Brain microvascular endothelial cell (primary cell): ENCODE measurements at regions not wholly inside any gene's neighbourhood (a gene's known extent, or its start where the extent isn't known, plus 50 kb on each side); places are given as distances from the start of the nearest gene placed in this dataset.

Experiments
- DNase-seq: peaks from one replicate; pipeline ENCODE4 v3.0.0-alpha.2; 2020
- H3K27ac ChIP-seq: fragments of 250-450 bp; sonication (Bioruptor Pico); 2 replicates; pipeline ENCODE4 v1.5.1; 2020; ENCODE audit warnings: mild to moderate bottlenecking, moderate library complexity
- H3K27me3 ChIP-seq: fragments of 250-450 bp; sonication (Bioruptor Pico); replicated peaks from 2 replicates; pipeline ENCODE4 v1.5.1; 2020; ENCODE audit warnings: mild to moderate bottlenecking
- H3K36me3 ChIP-seq: fragments of 250-450 bp; sonication (Bioruptor Pico); replicated peaks from 2 replicates; pipeline ENCODE4 v1.5.1; 2020; ENCODE audit warnings: mild to moderate bottlenecking
- H3K4me3 ChIP-seq: 2 replicates; pipeline ENCODE4 v1.5.1; 2011; ENCODE audit warnings: low read depth, mild to moderate bottlenecking, control low read depth, low read length, moderate library complexity
- in situ Hi-C: cut with HindIII; loops from 2 replicates; pipeline ENCODE4 v1.10.0; 2017; ENCODE audit warnings: low sequenced_read_pairs, low pct_ligation_motif_present
- TF ChIP-seq, protein P1 (sequence below): IDR thresholded peaks from 2 replicates; pipeline ENCODE4 v1.5.1; 2011; ENCODE audit warnings: low read depth, mild to moderate bottlenecking, moderate library complexity, low read length, control low read depth, inconsistent platforms; ENCODE audit errors: missing control alignments

- in situ Hi-C loops, result no loop called here
- H3K4me3 ChIP-seq, result no peak overlapping the region
- DNase-seq, result no peak
- no peaks in the 10 kb centered on the region for H3K27me3 ChIP-seq
- no peaks in the 10 kb centered on the region for H3K36me3 ChIP-seq
- H3K27ac ChIP-seq, result no peak overlapping the region
- TF ChIP-seq, protein P1, sequence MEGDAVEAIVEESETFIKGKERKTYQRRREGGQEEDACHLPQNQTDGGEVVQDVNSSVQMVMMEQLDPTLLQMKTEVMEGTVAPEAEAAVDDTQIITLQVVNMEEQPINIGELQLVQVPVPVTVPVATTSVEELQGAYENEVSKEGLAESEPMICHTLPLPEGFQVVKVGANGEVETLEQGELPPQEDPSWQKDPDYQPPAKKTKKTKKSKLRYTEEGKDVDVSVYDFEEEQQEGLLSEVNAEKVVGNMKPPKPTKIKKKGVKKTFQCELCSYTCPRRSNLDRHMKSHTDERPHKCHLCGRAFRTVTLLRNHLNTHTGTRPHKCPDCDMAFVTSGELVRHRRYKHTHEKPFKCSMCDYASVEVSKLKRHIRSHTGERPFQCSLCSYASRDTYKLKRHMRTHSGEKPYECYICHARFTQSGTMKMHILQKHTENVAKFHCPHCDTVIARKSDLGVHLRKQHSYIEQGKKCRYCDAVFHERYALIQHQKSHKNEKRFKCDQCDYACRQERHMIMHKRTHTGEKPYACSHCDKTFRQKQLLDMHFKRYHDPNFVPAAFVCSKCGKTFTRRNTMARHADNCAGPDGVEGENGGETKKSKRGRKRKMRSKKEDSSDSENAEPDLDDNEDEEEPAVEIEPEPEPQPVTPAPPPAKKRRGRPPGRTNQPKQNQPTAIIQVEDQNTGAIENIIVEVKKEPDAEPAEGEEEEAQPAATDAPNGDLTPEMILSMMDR, result no peak
Observed at GRCh38 chr2:194718881-194719280, 938.1 kb upstream of the SLC39A10 start.

DNA sequence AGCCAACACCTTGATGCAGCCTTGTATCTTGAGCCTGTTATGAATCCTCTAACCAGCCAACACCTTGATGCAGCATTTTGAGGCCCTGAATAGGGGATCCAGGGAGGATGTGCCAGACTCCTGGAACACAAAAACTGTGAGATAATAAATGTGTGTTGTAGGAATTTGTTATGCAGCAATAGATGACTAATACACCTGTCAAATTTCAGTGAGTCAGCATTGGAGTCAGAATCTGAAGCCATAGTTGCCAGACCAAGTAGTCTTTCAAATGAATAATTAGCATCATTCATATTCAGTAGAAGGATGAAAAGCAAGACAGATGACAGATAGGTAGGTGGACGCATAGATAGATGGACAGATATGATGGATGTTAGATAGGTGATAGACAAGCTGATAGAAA, 942.5 kb upstream of the SLC39A10 start:
- H3K27ac ChIP-seq, result no peak overlapping the region
- H3K27me3 ChIP-seq, result no peaks in the 10 kb centered on the region
- DNase-seq, result no peak
- TF ChIP-seq, protein P1, result no peak
- no peaks in the 10 kb centered on the region for H3K36me3 ChIP-seq
- H3K4me3 ChIP-seq, result no peak overlapping the region
- in situ Hi-C loops, result no loop called here

GRCh38 chr2:194709840-194710239, 947.2 kb upstream of the SLC39A10 start:
- no peak overlapping the region for H3K27ac ChIP-seq
- TF ChIP-seq, protein P1, result no peak
- in situ Hi-C loops, result no loop called here
- no peaks in the 10 kb centered on the region for H3K27me3 ChIP-seq
- no peaks in the 10 kb centered on the region for H3K36me3 ChIP-seq
- no peak for DNase-seq
- no peak overlapping the region for H3K4me3 ChIP-seq

- TF ChIP-seq, protein P1, result no peak
- Histone ChIP-seq H3K36me3 (no peaks in the 10 kb centered on the region), H3K27me3 (no peaks in the 10 kb centered on the region), H3K4me3 (no peak overlapping the region), H3K27ac (no peak overlapping the region)
- in situ Hi-C loops, result no loop called here
- no peak for DNase-seq
Observed at GRCh38 chr2:194706179-194706578, 950.8 kb upstream of the SLC39A10 start.

DNA sequence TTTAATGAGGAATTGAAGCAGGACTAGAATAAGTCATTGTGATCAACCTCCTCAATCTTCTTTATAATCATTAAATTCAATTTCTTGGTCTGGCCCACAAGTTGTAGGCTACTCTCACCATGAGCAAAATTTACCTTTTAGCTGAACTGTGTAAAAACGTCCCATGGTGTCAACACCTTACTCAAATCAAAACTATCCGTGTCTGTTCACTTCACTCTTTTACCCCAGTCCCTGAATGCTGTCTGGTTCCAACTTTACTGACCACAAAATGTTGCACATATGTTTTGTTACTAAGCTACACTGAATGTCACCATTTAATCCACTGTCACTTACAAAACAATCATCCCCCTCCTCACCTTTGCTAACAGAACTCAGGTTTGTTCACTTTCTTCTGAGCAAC, 951.6 kb upstream of the SLC39A10 start:
- H3K4me3 ChIP-seq, result no peak overlapping the region
- H3K27ac ChIP-seq, result no peak overlapping the region
- in situ Hi-C loops, result no loop called here
- TF ChIP-seq, protein P1, result no peak
- DNase-seq, result no peak
- H3K36me3 ChIP-seq, result no peaks in the 10 kb centered on the region
- no peaks in the 10 kb centered on the region for H3K27me3 ChIP-seq

DNA sequence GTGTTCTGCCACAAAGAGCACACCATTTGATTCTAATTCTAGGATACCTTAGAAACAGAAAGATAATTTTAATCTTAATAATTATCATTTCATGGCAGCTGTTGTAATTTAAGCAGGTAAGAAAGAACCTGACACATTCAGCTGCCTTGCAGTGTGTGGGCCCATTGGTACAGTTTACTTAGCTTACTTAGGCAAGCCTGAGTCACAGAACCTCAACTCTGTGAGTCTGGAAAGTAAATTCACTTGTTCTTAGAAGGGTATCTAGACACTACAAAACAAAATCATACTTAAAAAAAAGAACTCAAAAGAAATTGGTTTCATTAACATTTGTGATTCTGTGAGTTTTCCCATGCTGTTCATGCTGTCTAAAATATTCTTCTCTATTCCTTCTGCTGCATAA, 956.3 kb upstream of the SLC39A10 start:
- TF ChIP-seq, protein P1, result no peak
- in situ Hi-C loops, result no loop called here
- no peak for DNase-seq
- Histone ChIP-seq H3K27me3 (no peaks in the 10 kb centered on the region), H3K27ac (no peak overlapping the region), H3K4me3 (no peak overlapping the region), H3K36me3 (no peaks in the 10 kb centered on the region)
